ENCODE measurements at regions not wholly inside any gene's neighbourhood (a gene's known extent, or its start where the extent isn't known, plus 50 kb on each side); places are given as distances from the start of the nearest gene placed in this dataset.

DNA sequence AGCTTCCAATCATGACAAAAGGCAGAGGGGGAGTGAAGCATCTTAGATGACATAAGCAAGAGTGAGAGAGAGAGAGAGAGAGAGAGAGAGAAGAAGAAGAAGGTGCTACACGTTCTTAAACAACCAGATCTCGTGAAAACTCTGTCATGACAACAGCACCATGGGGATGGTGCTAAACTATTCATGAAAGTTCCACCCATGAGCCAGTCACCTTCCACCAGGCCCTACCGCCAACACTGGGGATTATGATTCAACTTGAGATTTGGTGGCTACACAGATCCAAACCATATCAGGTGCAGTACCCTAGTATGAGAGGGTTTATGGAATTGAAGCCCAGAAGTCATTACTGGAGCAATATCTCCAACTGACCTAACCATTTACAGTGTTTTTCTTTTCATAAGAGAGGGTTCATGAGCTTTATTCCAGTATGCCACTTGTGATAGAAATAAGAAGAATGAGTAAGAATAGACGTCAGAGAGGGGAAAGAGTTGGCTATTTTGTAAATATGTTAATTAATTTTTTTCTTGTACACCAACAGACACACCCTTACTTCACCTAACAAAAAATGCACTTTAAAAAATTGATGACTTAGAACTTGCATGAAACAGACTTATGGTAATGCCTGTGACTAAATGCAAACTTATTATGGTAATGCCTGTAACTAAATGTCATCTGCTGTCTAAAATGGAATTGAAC lies 680.4 kb upstream of the ITGA1 start:
- TF ChIP-seq ZNF423 (tag by site-specific recombination; IDR thresholded peaks at IDR 0.05) (no peak), ZNF114 (tag by site-specific recombination; IDR thresholded peaks at IDR 0.05) (no peak), TCF7L2 (IDR thresholded peaks at IDR 0.05; ENCODE audit: borderline replicate concordance, low read depth, low read length) (no peak), ZNF37A (tag by site-specific recombination; IDR thresholded peaks at IDR 0.05) (no peak), HOXC10 (CRISPR knock-in tag; IDR thresholded peaks at IDR 0.05) (no peak), ZNF23 (tag by site-specific recombination; IDR thresholded peaks at IDR 0.05; ENCODE audit: borderline replicate concordance) (no peak), YY1 (tag by site-specific recombination; IDR thresholded peaks at IDR 0.05) (no peak), KLF16 (tag by site-specific recombination; IDR thresholded peaks at IDR 0.05) (no peak), ZSCAN23 (tag by site-specific recombination; IDR thresholded peaks at IDR 0.05) (no peak), ZNF426 (tag by site-specific recombination; IDR thresholded peaks at IDR 0.05) (no peak), GLIS1 (tag by site-specific recombination; IDR thresholded peaks at IDR 0.05) (no peak)
- TF ChIP-seq, protein P1, sequence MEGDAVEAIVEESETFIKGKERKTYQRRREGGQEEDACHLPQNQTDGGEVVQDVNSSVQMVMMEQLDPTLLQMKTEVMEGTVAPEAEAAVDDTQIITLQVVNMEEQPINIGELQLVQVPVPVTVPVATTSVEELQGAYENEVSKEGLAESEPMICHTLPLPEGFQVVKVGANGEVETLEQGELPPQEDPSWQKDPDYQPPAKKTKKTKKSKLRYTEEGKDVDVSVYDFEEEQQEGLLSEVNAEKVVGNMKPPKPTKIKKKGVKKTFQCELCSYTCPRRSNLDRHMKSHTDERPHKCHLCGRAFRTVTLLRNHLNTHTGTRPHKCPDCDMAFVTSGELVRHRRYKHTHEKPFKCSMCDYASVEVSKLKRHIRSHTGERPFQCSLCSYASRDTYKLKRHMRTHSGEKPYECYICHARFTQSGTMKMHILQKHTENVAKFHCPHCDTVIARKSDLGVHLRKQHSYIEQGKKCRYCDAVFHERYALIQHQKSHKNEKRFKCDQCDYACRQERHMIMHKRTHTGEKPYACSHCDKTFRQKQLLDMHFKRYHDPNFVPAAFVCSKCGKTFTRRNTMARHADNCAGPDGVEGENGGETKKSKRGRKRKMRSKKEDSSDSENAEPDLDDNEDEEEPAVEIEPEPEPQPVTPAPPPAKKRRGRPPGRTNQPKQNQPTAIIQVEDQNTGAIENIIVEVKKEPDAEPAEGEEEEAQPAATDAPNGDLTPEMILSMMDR (tag by site-specific recombination; IDR thresholded peaks at IDR 0.05) = no peak

All from HEK293 (cell line).